ENCODE measurements at regions not wholly inside any gene's neighbourhood (a gene's known extent, or its start where the extent isn't known, plus 50 kb on each side); places are given as distances from the start of the nearest gene placed in this dataset.

DNA sequence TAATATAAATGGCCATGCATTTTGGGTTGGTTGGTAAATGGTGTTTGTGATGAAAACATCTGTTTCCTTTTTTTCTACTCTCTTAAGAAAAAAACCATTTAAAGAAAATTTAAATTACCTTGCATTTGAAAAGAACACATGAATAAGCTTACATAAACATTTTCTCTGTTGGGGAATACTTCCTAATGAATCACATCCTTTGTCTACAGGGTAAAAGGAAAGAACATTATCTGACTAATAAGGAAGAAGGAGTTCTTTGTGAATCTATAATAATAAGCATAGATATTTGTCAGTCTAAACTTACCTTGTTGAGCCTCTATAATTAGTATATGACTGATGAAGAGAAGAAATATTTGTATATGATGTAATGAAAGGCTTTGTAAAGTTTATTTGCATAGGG, 254.1 kb upstream of the ZNF717 start:
- H2BK15ac ChIP-seq (replicated peaks; ENCODE audit: low read depth) = no peak overlapping the region
- H3K79me2 ChIP-seq (ENCODE audit: control insufficient read depth, insufficient read depth, low read length) = no peaks in the 10 kb centered on the region
- H3K9ac ChIP-seq (ENCODE audit: low read length) = no peak overlapping the region
- no peak for DNase-seq
- no peak overlapping the region for H2BK120ac ChIP-seq (ENCODE audit: low read depth, low read length)
- H4K5ac ChIP-seq (ENCODE audit: low read length) = no peak overlapping the region
- H3K4me2 ChIP-seq (ENCODE audit: low read length) = no peak overlapping the region
- H3K56ac ChIP-seq (ENCODE audit: low read length) = no peak overlapping the region
- no peak overlapping the region for H2BK5ac ChIP-seq (ENCODE audit: low read length)
- H3K18ac ChIP-seq (ENCODE audit: low read length) = no peak overlapping the region
- H3K36me3 ChIP-seq (ENCODE audit: control insufficient read depth, insufficient read depth, low read length) = no peaks in the 10 kb centered on the region
- no peak overlapping the region for H3K23ac ChIP-seq (ENCODE audit: low read length)
- no peak overlapping the region for H3K4ac ChIP-seq (ENCODE audit: low read depth, low read length)
- no peaks in the 10 kb centered on the region for H3K27me3 ChIP-seq (ENCODE audit: insufficient read depth, low read length, poor library complexity)
- no peak overlapping the region for H3K4me3 ChIP-seq (ENCODE audit: low read length)
- H3K79me1 ChIP-seq (ENCODE audit: low read length) = no peaks in the 10 kb centered on the region
- no peak overlapping the region for H3K27ac ChIP-seq (ENCODE audit: low read depth, low read length)
- H3K4me1 ChIP-seq (ENCODE audit: control insufficient read depth, low read depth, low read length) = no peaks in the 10 kb centered on the region
- H4K8ac ChIP-seq (ENCODE audit: low read depth, low read length) = no peak overlapping the region
- no peak overlapping the region for H2AK5ac ChIP-seq (ENCODE audit: low read length)

DNA sequence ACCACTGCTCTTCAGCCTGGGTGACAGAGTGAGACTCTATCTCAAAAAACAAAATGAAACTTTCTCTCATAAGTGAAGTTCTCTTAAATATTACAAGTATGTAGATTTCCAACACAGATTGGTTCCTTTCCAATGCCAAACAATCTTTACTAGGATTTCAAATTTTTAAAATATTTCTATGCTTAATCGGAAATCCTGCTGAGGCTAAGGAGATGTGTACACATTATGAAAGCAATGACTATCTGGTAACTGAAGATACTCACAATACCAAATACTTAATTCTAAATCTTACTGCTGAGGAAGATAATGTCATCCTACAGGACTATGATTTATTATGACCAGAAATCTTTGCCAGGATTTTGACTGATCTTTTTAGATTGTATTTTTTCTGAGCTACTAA, 255.6 kb upstream of the ZNF717 start:
- Histone ChIP-seq H3K4me2 (ENCODE audit: low read length) (no peak overlapping the region), H2BK15ac (replicated peaks; ENCODE audit: low read depth) (no peak overlapping the region), H3K4me1 (ENCODE audit: control insufficient read depth, low read depth, low read length) (no peaks in the 10 kb centered on the region), H3K56ac (ENCODE audit: low read length) (no peak overlapping the region), H3K4ac (ENCODE audit: low read depth, low read length) (no peak overlapping the region), H3K23ac (ENCODE audit: low read length) (no peak overlapping the region), H3K79me1 (ENCODE audit: low read length) (no peaks in the 10 kb centered on the region), H4K5ac (ENCODE audit: low read length) (no peak overlapping the region), H3K27me3 (ENCODE audit: insufficient read depth, low read length, poor library complexity) (no peaks in the 10 kb centered on the region), H3K9ac (ENCODE audit: low read length) (no peak overlapping the region), H2AK5ac (ENCODE audit: low read length) (no peak overlapping the region), H4K8ac (ENCODE audit: low read depth, low read length) (no peak overlapping the region), H2BK120ac (ENCODE audit: low read depth, low read length) (peak overlapping the region; percentile 54), H2BK5ac (ENCODE audit: low read length) (no peak overlapping the region), H3K36me3 (ENCODE audit: control insufficient read depth, insufficient read depth, low read length) (no peaks in the 10 kb centered on the region), H3K27ac (ENCODE audit: low read depth, low read length) (no peak overlapping the region), H3K4me3 (ENCODE audit: low read length) (no peak overlapping the region), H3K79me2 (ENCODE audit: control insufficient read depth, insufficient read depth, low read length) (no peaks in the 10 kb centered on the region), H3K18ac (ENCODE audit: low read length) (no peak overlapping the region)
- DNase-seq = no peak
- no CpG with 5 or more reads among the region's 1 CpG for WGBS (ENCODE audit: extremely low coverage, insufficient coverage, low lambda C conversion rate)

- no CpG with 5 or more reads among the region's 2 CpGs for WGBS (ENCODE audit: extremely low coverage, insufficient coverage, low lambda C conversion rate)
- H3K4me2 ChIP-seq (ENCODE audit: low read length) = no peak overlapping the region
- H4K5ac ChIP-seq (ENCODE audit: low read length) = no peak overlapping the region
- no peak overlapping the region for H2BK120ac ChIP-seq (ENCODE audit: low read depth, low read length)
- H3K4ac ChIP-seq (ENCODE audit: low read depth, low read length) = no peak overlapping the region
- no peaks in the 10 kb centered on the region for H3K79me2 ChIP-seq (ENCODE audit: control insufficient read depth, insufficient read depth, low read length)
- no peak overlapping the region for H3K23ac ChIP-seq (ENCODE audit: low read length)
- peak overlapping the region; percentile 27 for H3K27ac ChIP-seq (ENCODE audit: low read depth, low read length)
- H3K56ac ChIP-seq (ENCODE audit: low read length) = no peak overlapping the region
- H3K36me3 ChIP-seq (ENCODE audit: control insufficient read depth, insufficient read depth, low read length) = no peaks in the 10 kb centered on the region
- H2AK5ac ChIP-seq (ENCODE audit: low read length) = no peak overlapping the region
- no peak overlapping the region for H2BK5ac ChIP-seq (ENCODE audit: low read length)
- DNase-seq = peak; percentile 84
- H3K27me3 ChIP-seq (ENCODE audit: insufficient read depth, low read length, poor library complexity) = no peaks in the 10 kb centered on the region
- no peak overlapping the region for H2BK15ac ChIP-seq (replicated peaks; ENCODE audit: low read depth)
- H3K79me1 ChIP-seq (ENCODE audit: low read length) = no peaks in the 10 kb centered on the region
- no peak overlapping the region for H3K18ac ChIP-seq (ENCODE audit: low read length)
- H3K4me1 ChIP-seq (ENCODE audit: control insufficient read depth, low read depth, low read length) = no peaks in the 10 kb centered on the region
- no peak overlapping the region for H3K4me3 ChIP-seq (ENCODE audit: low read length)
- no peak overlapping the region for H4K8ac ChIP-seq (ENCODE audit: low read depth, low read length)
- no peak overlapping the region for H3K9ac ChIP-seq (ENCODE audit: low read length)
These were observed 258.4 kb upstream of the ZNF717 start for GRCh38 chr3:76043746-76044145.

GRCh38 chr3:76044601-76045600, 259.6 kb upstream of the ZNF717 start:
- Histone ChIP-seq H3K4ac (ENCODE audit: low read depth, low read length) (peak overlapping the region; percentile 70), H4K5ac (ENCODE audit: low read length) (no peak overlapping the region), H3K36me3 (ENCODE audit: control insufficient read depth, insufficient read depth, low read length) (no peaks in the 10 kb centered on the region), H3K27me3 (ENCODE audit: insufficient read depth, low read length, poor library complexity) (no peaks in the 10 kb centered on the region), H3K9ac (ENCODE audit: low read length) (no peak overlapping the region), H2BK5ac (ENCODE audit: low read length) (no peak overlapping the region), H4K8ac (ENCODE audit: low read depth, low read length) (no peak overlapping the region), H3K4me2 (ENCODE audit: low read length) (no peak overlapping the region), H3K56ac (ENCODE audit: low read length) (no peak overlapping the region), H3K79me1 (ENCODE audit: low read length) (no peaks in the 10 kb centered on the region), H2BK15ac (replicated peaks; ENCODE audit: low read depth) (peak overlapping the region; percentile 57), H3K23ac (ENCODE audit: low read length) (no peak overlapping the region), H3K79me2 (ENCODE audit: control insufficient read depth, insufficient read depth, low read length) (no peaks in the 10 kb centered on the region), H2AK5ac (ENCODE audit: low read length) (no peak overlapping the region), H3K18ac (ENCODE audit: low read length) (peak overlapping the region; percentile 39), H3K27ac (ENCODE audit: low read depth, low read length) (peak overlapping the region; percentile 7), H3K4me1 (ENCODE audit: control insufficient read depth, low read depth, low read length) (no peaks in the 10 kb centered on the region), H3K4me3 (ENCODE audit: low read length) (no peak overlapping the region), H2BK120ac (ENCODE audit: low read depth, low read length) (peak overlapping the region; percentile 73)
- peak; percentile 60 for DNase-seq
- no CpG with 5 or more reads among the region's 3 CpGs for WGBS (ENCODE audit: extremely low coverage, insufficient coverage, low lambda C conversion rate)

GRCh38 chr3:76047368-76047767, 262.0 kb upstream of the ZNF717 start:
- H2BK120ac ChIP-seq (ENCODE audit: low read depth, low read length) = no peak overlapping the region
- no peaks in the 10 kb centered on the region for H3K79me1 ChIP-seq (ENCODE audit: low read length)

More at GRCh38 chr3:76047368-76047767, 262.0 kb upstream of the ZNF717 start:
- H4K5ac ChIP-seq (ENCODE audit: low read length) = no peak overlapping the region
- peak overlapping the region; percentile 76 for H4K8ac ChIP-seq (ENCODE audit: low read depth, low read length)
- no peak overlapping the region for H3K4ac ChIP-seq (ENCODE audit: low read depth, low read length)
- no peak overlapping the region for H2BK5ac ChIP-seq (ENCODE audit: low read length)
- H3K23ac ChIP-seq (ENCODE audit: low read length) = no peak overlapping the region
- H3K36me3 ChIP-seq (ENCODE audit: control insufficient read depth, insufficient read depth, low read length) = no peaks in the 10 kb centered on the region
- H3K56ac ChIP-seq (ENCODE audit: low read length) = no peak overlapping the region
- H3K4me3 ChIP-seq (ENCODE audit: low read length) = no peak overlapping the region
- no peak overlapping the region for H3K9ac ChIP-seq (ENCODE audit: low read length)
- H3K79me2 ChIP-seq (ENCODE audit: control insufficient read depth, insufficient read depth, low read length) = no peaks in the 10 kb centered on the region
- H3K18ac ChIP-seq (ENCODE audit: low read length) = no peak overlapping the region
- WGBS (ENCODE audit: extremely low coverage, insufficient coverage, low lambda C conversion rate) = no CpG with 5 or more reads among the region's 5 CpGs
- H2BK15ac ChIP-seq (replicated peaks; ENCODE audit: low read depth) = no peak overlapping the region
- no peak overlapping the region for H3K4me2 ChIP-seq (ENCODE audit: low read length)
- H2AK5ac ChIP-seq (ENCODE audit: low read length) = no peak overlapping the region
- no peaks in the 10 kb centered on the region for H3K27me3 ChIP-seq (ENCODE audit: insufficient read depth, low read length, poor library complexity)
- no peaks in the 10 kb centered on the region for H3K4me1 ChIP-seq (ENCODE audit: control insufficient read depth, low read depth, low read length)
- no peak overlapping the region for H3K27ac ChIP-seq (ENCODE audit: low read depth, low read length)
- DNase-seq = no peak

Data from mesendoderm (in vitro differentiated cells).